Dedifferentiated amniotic fluid mesenchymal stem cell (primary cell): ENCODE measurements at regions not wholly inside any gene's neighbourhood (a gene's known extent, or its start where the extent isn't known, plus 50 kb on each side); places are given as distances from the start of the nearest gene placed in this dataset.
"Not testable (repeated sequence)": the region's sequence is repeated elsewhere in the genome, so short reads cannot be mapped to it uniquely, and the experiment has no call there.

Experiments
- DNase-seq: peaks from one replicate; pipeline ENCODE4 v3.0.0-alpha.2; 2016; ENCODE audit errors: extremely low spot score

- not testable (repeated sequence) for DNase-seq
These were observed 291.4 kb upstream of the ZNF337 start for GRCh38 chr20:25987928-25988560.

GRCh38 chr20:25987073-25987927 is 290.6 kb upstream of the ZNF337 start:
- DNase-seq, result no peak

DNA sequence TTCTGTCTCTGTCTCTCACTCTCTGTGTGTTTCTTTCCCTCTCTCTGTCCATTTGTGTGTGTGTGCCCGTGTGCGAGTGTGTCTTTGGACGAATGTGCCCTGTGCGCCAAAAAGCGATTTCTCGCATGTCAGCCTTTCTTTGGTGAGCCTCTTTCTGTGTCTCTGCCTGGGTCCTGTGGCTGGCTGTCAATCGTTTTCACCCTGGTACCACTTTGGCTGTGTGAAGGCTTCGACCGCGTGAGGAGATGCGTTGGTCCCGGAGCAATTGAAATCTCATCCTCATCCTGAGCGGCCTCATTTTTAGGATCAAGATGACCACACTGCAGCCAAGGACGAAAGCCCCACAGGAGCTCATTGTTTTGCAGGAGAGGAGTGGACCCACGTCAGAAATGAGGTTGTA is 288.9 kb upstream of the ZNF337 start:
- no peak for DNase-seq

GRCh38 chr20:25984933-25985332 is 288.3 kb upstream of the ZNF337 start:
- DNase-seq, result no peak

DNA sequence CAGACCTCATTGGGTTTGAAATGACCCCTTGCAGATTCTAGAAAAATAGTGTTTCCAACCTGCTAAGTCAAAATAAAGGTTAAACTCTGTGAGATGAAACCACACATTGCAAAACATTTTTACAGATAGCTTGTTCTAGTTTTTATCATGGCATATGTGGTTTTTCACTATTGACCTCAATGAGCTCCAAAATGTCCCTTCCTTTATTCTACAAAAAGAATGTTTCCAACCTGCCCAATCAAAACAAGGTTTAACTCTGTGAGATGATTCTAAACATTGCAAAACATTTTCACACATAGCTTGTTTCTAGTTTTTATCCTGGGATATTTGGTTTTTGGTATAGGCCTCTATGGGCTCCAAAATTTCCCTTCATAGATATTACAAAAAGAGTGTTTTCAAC is 286.0 kb upstream of the ZNF337 start:
- DNase-seq, result not testable (repeated sequence)

DNA sequence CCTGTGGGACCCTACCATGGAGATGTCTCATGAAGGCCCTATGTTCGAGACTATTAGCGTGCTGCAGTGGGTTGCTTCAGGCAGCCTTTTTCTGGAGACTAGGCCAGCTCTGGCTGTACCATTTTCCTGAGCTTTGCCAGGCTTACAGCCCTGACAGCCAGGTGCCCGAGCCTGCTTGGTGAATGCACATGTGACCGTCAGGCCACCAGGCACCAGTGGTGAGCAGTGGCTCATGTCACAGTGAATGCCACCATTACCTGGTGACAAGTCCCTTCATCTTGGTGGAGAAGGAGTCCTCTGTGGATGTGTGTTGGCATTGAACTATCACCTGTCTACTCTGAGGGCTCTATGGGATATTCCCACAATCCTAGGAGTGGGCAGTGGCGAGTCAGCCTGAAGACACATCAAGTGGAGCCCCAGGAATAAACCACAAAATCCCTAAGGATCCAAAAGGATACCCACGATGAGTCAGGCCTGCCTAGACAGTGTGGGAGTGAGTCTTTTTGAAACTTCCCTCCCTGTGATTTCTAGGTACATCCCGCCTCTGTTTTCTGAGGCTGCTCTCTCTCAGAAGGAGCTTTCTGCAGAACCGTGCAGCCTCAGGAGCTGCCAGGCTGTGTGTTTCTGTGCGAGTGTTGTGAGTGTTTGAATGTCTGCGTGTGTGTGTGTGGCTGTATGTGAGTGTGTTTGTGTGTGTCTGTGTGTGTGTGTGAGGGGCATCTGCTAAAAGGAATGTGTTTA is 282.0 kb upstream of the ZNF337 start:
- DNase-seq, result not testable (repeated sequence)

DNA sequence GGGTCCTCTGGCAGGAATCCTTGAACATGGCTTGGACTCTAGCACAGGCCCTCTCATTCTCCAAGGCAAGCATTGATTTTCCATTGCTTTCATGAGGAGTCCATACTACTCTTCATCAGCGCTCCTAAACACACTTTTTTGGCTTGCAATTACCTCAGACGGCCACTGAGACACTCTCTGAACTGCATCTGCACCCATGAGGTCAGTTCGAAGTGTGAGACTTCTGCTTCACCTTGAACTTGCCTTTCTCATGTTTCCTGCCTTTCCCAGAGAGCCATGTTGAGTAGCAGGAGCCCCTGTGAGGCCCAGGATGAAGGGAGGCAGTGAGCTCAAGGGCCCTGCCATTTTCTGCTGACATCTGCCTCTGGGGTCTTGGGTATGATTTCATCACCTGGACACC is 279.2 kb upstream of the ZNF337 start:
- not testable (repeated sequence) for DNase-seq

GRCh38 chr20:25965203-25965602 is 268.6 kb upstream of the ZNF337 start:
- DNase-seq, result not testable (repeated sequence)

GRCh38 chr20:25953876-25954275 is 257.2 kb upstream of the ZNF337 start:
- DNase-seq, result not testable (repeated sequence)

DNA sequence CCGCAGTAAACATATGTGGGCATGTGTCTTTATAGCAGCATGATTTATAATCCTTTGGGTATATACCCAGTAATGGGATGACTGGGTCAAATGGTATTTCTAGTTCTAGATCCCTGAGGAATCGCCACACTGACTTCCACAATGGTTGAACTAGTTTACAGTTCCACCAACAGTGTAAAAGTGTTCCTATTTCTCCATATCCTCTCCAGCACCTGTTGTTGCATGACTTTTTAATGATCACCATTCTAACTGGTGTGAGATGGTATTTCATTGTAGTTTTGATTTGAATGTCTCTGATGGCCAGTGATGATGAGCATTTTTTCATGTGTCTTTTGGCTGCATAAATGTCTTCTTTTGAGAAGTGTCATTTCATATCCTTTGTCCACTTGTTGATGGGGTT is 238.6 kb upstream of the ZNF337 start:
- DNase-seq, result not testable (repeated sequence)

GRCh38 chr20:25932806-25933205 is 236.2 kb upstream of the ZNF337 start:
- not testable (repeated sequence) for DNase-seq

DNA sequence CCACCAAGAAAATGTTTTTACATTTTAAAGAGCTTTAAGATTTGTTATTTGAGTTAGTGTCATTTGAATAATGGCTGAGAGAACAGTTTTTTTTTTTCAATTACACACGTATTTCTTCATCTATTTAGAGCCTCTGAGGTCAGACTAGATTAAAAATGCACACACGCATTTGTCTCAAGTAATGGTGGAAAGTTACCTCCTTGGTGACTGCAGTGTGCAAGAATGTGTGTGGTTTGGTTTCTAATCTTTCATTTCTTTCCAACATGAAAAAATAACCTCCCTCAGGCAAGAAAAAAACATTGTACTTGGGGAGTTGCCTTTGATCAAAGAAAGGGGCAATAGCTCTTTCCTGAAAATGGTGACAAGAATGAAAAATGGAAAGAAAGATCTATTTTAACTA is 235.5 kb upstream of the ZNF337 start:
- DNase-seq, result peak; percentile 40

GRCh38 chr20:25902321-25902720 is 205.7 kb upstream of the ZNF337 start:
- not testable (repeated sequence) for DNase-seq

GRCh38 chr20:25898663-25899062 is 202.0 kb upstream of the ZNF337 start:
- not testable (repeated sequence) for DNase-seq

DNA sequence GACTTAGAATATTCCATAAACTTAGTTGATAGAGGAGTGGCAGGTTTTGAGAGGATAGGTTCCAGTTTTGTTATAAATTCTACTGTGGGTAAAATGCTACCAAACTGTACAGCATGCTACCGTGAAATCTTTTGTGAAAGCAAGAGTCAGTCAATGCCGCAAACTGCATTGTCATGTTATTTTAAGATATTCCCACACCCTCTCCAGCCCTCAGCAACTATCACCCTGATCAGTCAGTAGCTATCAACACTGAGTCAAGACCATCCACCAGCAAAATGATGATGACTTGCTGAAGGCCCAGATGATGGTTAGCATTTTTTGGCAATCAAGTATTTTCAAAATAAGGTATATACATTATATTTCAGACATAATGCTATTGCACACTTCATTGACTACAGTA is 182.4 kb upstream of the ZNF337 start:
- DNase-seq, result not testable (repeated sequence)

- DNase-seq, result not testable (repeated sequence)
These were observed 172.0 kb upstream of the ZNF337 start for GRCh38 chr20:25868650-25868979.

- no peak for DNase-seq
These were observed 171.4 kb upstream of the ZNF337 start for GRCh38 chr20:25867776-25868649.

DNA sequence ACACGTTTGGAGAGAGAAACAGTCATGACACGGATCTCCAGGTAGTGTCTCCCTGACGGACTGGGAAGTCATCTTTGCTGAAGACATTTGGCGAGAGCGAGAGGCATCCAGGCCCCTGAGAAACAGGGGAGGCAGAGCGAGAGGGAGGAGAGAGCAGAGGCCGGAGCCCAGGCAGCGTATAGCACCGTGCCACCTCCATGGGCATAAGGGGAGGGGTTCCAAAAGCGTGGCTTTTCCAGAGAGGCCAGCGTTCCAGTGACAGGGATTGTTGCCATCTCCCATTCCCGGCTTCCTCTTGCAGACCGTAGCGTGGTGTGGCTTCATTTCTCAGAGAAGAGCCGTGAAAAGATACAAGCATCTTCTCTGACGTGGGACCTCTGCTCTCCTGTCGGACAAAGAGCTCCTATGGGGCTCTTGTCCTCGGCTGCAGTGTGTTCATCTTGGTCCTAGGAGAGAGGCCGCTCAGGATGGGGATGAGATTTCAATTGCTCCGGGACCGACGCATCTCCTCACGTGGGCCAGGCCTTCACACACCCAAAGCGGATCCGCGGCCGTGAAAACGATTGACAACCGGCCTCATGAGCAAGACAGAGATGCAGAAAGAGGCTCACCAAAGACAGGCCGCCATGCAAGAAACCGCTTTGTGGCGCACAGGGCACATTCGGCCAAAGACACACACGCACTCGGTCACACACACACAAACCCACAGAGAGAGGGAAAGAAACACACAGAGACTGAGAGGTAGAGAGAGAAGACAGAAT is 170.5 kb upstream of the ZNF337 start:
- DNase-seq, result not testable (repeated sequence)

GRCh38 chr20:25865715-25866656 is 169.3 kb upstream of the ZNF337 start:
- peak; percentile 71 for DNase-seq
